ENCODE measurements at regions not wholly inside any gene's neighbourhood (a gene's known extent, or its start where the extent isn't known, plus 50 kb on each side); places are given as distances from the start of the nearest gene placed in this dataset.

GRCh38 chr17:62121025-62121730, 56.1 kb upstream of the MED13 start:
- DNase-seq (ENCODE audit: low spot score in 2 of 2, unreplicated experiment in 2 of 2), result no peak
- peaks cover 18% of the 10 kb centered on the region for H3K27me3 Mint-ChIP-seq (ENCODE audit: low read depth)
- no peak for TF ChIP-seq CTCF (IDR thresholded peaks at IDR 0.05; ENCODE audit: unreplicated experiment)
- no peaks in the 10 kb centered on the region for H3K9me3 Mint-ChIP-seq
- H3K4me1 Mint-ChIP-seq, result peaks cover 7% of the 10 kb centered on the region
- no peak overlapping the region for H3K27ac Mint-ChIP-seq
- no peak overlapping the region for H3K4me3 Mint-ChIP-seq
- no peaks in the 10 kb centered on the region for H3K36me3 Mint-ChIP-seq

GRCh38 chr17:62119373-62119772, 54.3 kb upstream of the MED13 start:
- Mint-ChIP-seq H3K9me3 (peaks cover 6% of the 10 kb centered on the region), H3K36me3 (no peaks in the 10 kb centered on the region), H3K4me1 (peaks cover 7% of the 10 kb centered on the region), H3K4me3 (no peak overlapping the region), H3K27ac (no peak overlapping the region), H3K27me3 (ENCODE audit: low read depth) (peaks cover 8% of the 10 kb centered on the region)
- no peak for TF ChIP-seq CTCF (IDR thresholded peaks at IDR 0.05; ENCODE audit: unreplicated experiment)
- DNase-seq (ENCODE audit: low spot score in 2 of 2, unreplicated experiment in 2 of 2), result no peak
